ENCODE measurements at regions not wholly inside any gene's neighbourhood (a gene's known extent, or its start where the extent isn't known, plus 50 kb on each side); places are given as distances from the start of the nearest gene placed in this dataset.

DNA sequence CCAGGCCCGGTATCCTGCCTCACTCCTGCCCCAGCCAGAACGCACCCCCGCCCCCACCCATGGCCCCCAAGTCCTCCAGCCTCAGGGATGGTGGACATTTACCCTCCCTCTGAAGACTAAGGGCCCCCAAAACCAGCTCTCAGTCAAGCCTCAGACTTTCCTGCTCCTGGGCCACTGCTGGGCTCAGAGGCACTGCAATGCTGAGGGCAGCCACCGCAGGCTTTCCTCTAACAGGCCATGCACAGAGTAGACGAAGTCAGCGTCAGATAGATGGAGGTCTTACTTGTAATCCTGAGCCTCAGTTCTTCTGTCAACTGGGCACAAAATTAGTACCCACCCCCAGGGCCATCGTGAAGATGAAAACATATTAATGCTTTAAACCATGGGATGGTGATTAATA lies 92.6 kb downstream of the TTC32 start:
- DNase-seq (ENCODE audit: low spot score), result no peak

DNA sequence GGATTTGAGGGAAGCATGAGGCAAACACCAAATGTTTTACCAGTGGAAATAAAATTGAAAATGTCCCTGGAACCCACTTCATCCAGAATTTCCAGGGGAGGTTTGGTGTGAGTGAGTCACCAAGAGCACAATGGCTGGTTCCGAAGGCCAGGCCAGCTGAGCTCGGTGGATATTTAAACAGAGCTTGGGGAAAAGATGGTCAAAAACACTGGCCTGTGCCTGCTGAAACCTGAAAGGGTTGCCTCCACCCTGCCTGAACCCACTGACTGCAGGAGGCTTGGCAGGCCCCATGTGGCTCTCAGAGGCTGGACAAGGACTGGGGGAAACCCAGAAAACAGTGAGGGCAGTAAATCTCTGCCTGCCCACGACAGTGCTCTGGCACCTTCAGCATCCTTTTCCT lies 93.9 kb downstream of the TTC32 start:
- no peak for DNase-seq (ENCODE audit: low spot score)

DNA sequence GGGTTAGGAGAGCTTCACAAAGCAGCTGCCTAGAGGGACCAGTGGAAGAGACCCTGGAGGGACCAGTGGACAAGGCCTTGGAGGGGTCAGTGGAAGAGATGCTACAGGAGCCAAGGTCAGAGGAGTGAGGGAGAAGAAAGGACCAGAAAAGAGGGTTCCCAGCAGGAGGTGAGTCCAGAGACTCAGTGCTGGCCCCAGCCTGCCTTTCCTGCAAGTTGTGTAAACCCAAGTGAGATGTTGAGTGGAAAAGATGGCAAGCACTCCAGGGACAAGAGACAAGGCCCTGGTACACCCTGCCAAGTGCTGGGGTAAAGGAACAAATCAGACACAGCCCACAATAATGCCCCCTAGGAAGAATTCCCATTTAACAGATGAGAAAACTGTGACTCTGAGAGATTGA lies 94.4 kb downstream of the TTC32 start:
- DNase-seq (ENCODE audit: low spot score), result no peak

DNA sequence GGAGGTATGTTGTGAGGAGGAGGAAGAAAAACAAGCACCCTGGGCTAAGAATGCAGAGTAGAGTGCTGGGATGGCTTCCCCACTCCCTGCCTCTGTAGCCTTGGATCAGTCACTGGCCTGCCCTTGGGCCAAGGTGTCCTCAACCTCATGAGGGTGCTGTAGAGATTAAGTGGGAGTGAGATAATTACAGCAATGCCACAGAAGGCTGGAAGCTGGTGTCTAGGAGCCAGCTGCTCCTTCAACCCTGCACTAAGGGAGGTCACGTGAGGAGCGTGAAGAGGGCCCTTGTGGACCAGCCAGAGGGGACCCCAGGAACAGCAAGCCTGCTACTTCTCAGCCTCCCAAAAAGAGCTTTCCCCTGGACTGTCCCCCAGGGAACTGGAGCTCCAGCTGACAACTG lies 95.2 kb downstream of the TTC32 start:
- no peak for DNase-seq (ENCODE audit: low spot score)

DNA sequence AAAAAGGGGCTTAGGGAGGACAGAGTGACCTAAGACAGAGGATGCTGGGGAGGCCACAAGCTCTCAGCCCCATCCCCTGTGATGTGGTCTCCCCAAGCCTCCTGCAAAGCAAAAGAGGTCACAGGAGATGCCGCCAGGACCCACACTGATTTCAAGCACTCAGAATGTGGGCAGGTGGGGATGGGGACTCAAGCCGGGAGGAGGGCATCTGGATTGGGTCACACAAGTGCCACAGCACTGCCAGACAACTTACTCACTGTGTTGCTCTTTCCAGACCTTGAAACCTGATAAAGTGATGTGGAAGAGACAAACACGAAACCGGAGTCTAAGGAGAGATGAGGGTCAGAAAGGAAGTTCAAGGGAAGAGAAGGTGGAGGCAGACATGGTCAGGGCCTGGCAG lies 95.7 kb downstream of the TTC32 start:
- no peak for DNase-seq (ENCODE audit: low spot score)

DNA sequence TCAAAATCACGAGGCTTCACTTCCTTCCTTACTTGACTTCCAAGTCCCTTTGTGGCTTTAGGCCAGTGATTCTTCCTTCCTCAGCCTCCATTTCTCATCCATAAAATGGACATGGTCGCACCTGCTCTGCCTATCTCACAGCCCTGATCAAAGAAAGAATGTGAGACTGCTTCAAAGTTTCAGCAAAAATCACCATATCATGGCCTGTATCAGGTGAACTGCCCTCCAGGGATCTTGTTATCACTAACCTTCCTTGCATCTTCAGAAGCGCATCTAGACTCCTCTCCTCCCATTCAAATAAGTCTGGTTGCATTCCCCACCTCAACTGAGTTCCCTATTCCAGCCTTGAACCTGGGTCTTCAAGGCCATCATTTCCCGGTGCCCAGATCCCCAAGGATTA lies 96.5 kb downstream of the TTC32 start:
- DNase-seq (ENCODE audit: low spot score), result no peak

DNA sequence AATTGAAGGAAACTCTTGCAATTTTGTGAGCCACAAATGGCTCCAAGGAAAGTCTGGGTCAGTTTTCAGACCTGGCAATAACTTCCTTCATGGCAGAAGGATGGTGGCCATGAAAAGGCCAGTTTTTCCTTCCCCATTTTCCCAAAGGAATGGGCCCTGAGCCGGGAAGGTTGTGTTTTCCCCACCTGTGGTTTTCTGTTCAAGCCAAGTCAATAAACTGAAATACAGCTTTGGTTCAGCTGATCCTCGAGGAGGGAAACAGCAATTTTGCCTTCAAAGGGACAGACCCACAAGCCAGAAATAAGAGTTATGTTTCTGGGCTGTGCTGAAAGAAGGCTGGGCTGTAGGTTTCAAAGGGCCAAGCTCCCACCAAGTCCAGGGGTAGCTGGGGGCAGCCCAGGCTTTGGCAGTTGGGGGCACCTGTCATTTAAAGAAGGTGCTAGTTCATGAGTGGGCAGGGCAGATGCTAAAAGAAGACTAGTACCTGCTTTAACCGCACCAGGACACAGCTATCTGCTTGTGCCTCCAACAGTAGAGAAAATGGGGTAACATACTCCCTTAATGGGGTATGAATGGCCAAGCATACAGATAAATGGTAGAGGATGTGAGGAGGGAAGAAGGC lies 97.0 kb downstream of the TTC32 start:
- no peak for DNase-seq (ENCODE audit: low spot score)

DNA sequence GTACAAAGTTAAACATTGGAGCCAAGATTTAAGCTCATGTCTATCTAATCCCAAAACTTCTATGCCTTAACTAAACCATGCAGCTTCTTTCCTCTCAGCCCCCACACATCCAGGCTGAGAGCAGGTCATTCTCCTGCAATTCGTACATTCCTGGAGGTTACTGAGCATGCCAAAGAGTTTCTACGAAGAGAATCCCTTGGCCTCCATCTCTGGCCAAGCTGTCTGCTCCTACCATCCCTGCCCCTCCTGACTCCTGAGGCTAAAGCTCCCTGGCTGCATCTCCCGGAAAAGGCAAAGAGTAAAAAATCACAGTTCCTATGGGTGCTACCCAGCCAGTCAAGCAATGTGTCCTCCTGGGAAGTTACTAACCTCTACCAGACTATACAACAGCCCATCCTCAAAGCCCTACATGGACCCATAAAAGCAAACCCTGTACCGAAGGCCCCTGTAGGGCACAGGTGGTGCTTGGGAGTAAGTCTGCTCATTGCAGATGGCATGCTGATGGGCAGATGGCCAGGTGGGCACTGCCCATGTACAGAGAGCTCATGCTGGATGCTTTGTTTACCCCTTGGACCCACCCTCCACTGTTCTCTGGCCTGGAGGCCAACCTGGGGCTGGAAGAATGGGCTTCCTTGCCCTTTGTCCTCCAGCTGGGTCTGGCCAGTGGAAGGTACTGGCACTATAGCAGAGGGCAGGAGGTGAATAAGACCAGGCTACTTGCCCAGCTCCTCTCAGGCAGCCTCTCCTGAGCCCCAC lies 99.5 kb downstream of the TTC32 start:
- no peak for DNase-seq (ENCODE audit: low spot score)

DNA sequence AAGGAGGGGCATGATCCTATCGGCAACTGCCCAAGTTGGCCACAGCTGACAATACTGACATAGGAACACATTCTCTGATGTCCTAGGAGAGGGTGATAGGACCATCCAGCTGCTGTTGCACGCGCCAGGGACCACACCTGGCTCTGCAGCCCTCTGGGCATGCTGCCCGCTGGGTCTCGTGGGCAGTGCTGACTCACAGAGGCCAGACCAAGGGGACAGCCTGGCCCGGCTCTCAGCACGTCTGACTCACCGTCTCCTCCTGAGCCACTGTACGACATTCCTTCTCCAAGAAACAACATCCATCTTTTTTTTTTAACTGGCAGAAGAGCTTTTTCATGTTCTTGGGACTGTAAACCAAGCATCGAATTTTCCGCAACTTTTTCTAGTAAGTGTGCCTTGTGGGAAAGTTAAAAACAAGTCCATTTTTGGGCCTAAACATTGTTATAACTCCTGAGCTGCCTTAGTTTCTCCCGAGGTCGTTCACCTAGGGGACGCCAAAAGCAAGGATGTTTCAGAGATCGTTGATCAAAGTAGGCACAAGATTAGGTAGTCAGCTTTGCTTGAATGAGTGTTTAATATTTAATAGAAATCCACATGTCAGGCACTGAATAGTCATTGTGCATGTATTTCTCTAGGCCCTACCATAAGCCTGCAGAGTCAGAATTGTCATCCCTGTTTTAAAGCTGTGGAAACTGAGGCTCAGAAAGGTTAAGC lies 100.3 kb downstream of the TTC32 start:
- no peak for DNase-seq (ENCODE audit: low spot score)

DNA sequence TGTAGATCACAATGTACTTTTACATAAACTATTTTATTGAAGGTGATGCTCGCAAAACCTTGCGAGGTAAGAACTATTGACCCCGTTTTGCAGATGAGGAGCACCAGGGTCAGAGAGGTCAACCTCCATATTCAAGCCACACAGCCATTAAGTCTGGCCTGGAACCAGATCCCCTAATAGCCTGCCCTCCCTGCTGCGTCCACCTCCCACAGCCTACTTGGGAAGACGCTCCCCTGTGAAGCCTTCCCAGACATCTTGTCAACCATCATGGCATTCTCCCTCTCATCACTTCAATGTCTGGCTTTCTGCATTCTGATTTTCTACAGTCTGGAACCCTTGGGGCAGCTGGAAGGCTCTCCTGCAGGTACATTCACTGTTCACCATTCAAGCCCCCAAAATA lies 101.0 kb downstream of the TTC32 start:
- no peak for DNase-seq (ENCODE audit: low spot score)

DNA sequence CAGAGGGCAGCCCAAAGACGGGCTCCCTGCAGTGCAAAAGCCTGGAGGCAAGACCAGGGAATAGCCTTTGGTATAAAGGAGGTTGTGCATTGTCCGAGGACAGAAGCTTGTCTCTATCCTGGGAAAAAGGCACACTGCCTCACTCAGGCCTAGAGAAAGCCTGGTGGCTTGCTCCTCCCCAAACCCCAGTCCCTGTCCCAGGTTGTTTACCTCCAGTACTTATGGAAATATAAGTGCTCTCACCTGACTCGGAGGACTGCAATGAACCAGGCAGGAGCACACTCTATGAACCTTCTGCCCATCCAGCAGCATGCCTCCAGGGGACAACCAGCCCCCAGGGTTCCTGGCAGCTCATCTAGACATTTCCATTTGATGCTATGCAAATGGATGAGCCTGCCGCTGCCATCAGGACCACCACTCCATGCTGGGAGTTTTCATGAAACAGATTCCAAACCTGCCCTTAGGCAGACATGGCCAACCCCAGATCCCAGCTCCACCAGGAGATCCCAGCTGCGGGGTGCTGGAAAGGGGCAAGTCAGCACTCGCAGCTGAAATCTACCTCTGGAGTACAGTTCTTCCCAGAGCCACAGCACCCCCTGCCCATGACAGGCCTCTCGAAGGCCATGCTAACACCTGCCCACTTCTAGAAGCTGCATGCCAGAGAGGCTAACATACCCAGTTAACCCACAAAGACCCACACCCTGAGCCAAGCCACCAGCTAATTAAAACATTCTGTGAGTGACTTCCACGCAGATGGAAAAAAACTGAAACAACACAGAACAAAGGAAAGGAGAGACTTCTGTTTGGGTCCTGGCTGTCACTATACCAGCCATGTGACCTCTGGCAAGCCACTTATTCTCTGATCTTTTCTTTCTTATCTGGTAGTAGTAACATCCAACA lies 101.7 kb downstream of the TTC32 start:
- no peak for DNase-seq (ENCODE audit: low spot score)

DNA sequence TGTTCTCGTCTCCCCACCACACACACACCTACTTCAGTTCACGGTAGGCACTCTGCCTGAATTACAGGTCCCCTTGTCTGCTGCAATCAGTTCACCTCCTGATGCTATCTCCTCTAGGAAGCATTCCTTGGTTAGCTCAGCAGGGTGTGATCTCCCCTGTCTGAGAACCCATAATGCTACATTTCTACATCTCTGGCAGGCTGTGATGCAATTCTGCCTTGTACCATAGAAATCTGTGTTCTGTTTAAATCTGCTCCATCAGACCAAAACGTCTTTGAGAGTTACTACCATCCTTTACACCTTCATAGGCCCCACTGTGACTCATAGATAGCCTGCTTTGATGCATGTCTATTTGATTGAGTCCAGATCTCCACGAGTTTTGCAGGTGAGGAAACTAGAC lies 103.9 kb downstream of the TTC32 start:
- DNase-seq (ENCODE audit: low spot score), result no peak

DNA sequence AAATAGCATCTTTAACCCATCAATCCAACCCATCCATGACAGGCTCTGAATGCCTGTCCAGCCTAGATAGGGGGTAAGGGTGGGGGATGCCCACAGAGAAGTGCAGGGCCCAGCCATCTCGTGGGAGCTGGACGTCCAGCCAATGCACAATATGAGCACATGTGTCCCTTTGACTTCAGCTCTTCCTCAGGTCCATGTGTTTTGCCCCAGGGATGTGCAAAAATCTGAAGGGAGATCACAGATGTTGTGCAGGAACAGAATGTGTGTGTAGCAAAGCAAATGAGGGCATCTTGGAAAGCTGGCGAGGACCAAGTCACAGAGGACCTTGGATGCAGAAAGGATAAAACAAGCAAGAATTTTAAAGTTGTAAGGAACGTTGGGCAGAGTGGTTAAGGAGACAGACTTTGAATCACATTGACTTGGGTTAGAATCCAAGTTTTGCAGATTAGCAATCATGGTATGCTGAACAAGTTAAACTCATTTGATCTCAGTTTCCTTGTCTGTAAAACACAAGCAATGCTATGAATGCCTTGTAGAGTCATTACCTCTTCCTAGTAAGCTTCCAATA lies 104.5 kb downstream of the TTC32 start:
- DNase-seq (ENCODE audit: low spot score), result no peak

DNA sequence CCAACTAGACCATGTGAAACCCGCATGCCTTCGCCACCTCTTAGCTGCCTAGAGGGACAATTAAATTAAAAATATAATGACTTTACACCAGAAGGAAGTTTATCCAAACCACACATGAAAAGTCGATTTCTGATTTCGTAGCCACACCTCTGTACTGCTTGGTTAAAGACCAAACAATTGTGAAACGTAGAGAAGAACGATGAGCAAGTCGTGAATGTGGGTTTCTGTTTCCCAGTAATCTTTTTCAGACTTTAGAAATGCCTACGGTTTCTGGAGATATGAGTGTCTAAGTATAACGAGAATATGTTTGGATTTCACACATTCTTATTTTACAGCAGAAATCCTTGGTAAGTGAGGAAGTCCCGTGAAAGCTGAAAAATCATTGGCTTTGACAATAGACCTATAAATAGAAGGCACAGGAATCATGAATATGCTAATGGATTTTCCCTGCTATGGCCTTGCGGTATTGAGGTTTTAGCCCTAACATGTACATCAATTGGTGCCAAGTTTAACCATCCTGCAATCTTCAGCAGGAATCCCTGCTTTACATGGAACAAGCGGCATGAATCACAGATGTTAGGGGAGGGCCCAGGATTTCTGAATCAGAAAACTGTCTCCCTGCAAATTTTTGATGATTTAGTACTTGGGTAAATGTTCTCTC lies 105.6 kb downstream of the TTC32 start:
- DNase-seq (ENCODE audit: low spot score), result no peak

DNA sequence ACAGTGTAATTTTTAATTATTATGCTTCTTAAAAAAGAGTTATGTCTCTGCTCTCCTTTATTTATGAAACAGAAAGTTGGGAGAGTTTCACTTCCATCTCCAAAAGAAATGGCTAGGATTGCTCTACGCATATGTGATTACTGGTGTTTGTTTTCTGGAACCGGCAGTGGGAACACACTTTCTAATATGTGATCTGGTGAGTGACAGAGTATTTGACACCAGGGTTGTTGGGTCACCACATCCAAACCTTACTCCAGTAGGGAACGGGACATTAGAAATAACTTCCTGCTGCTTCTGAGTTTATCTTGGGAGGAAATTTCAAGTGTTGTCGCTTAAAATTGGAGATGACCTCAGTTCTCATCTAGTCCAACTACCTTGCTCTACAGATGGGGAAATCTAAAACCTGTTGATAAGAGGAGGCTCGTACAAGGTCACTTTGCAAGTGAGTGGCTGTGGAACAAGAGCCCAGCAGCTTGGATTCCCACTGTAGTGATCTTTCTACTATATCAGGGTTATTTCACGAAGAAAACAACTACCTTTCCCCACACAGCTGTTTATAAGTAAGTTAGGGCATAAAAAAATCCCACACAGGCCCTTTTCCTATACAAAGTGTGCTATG lies 108.5 kb downstream of the TTC32 start:
- no peak for DNase-seq (ENCODE audit: low spot score)

DNA sequence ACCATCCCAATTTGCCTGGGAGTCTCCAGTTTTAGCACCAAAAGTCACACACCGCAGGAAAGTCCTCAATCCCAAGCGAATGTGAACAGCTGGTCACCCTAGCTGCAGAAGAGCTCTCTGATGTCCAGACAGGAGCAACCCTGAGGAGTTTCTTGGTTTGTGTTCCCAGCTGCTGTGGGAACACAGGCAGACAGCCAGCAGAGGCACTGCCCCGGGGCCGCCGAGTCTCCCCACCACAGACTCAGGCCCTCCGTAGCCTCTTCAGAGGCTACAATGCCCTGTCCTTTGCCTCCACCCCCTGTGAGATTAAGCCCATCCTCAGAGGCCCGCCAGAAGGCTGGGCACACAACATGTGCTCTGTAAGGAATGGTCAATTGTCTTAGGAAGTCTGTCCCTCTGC lies 111.5 kb downstream of the TTC32 start:
- DNase-seq (ENCODE audit: low spot score), result no peak

DNA sequence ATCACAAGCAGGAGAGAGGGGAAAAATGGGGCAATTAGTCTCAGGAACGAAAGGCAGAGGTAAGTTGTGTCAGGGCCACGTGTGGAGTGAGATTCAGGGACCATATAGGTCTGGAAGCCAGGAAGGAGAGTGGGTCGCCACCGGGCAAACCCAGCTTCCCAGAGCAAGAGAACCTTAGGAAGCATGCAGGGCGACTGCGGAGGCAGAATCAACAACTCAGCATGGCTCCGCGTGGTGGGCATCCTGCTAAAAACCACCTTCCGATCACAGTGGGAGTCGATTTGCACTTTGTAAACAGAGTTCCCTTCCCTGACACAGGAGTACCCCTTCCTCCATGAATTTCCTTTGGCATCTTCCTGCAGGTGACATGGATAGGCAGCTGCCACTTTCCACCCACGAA lies 114.6 kb downstream of the TTC32 start:
- no peak for DNase-seq (ENCODE audit: low spot score)

DNA sequence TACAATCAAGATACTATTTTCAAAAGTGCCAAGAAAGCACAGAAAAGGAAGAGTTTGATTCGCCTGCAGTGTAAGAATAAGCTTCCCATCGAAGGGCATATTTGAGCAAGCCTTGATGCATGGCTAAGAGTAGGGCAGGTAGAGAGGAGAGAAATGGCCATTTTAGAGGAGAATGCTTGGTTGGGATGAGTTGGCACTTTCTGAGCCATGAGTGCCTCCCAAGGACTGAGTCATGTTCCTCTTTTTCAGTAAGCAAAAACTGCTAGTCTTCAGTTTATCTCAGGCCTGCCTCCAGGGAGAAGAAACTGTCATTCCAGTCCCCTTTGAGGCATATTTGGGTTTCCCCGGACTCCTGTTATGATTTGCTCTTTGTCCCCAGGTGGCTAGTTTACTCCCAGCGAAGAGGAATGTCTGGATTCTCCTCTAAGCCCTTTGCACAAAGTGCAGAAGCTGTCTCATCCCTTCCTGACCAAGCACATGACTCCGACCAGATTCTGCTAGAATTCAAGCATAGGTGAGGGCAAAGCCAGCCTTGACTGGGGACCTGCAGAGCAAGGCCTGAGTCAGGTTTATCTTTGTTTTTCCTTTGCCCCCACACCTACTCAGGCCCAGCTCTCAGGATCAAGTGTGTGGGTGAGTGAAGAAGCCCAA lies 115.2 kb downstream of the TTC32 start:
- no peak for DNase-seq (ENCODE audit: low spot score)

DNA sequence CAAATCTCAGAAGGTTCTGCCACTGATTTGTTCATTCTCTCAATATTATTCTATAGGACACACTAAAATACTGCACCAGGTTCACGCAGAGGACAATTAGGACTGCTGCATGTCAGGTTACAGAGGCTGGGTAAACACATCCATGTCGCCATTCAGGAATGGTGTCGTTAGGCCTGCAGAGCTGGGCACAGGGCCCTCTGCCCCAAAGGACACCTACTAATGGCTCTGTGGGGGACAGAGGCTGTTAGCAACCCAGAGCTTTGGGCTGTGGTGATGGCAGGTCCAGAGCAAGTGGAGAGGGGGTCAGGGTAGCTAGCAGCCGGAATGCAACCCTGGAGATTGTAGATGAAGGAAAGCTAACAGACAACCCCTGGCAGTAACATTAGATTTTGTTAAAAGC lies 115.9 kb downstream of the TTC32 start:
- no peak for DNase-seq (ENCODE audit: low spot score)

DNA sequence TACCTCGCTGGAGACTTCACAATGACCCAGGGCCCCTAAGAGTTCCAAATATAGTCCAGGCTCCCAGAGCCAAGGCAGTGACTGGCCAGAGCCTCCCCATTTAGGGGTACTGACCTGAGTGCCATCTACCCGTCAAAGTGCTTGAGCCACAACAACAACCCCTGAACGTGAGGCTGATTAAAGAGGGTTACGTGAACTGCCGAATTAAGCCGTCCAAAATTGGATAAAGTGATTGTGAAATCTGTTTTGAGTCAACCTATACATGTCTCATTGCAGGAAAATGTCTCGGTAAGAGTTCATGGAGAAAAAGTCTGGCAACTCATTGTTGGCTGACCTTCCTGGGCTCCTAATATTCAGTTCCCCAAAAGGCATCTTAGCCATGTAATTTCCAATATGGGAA lies 116.3 kb downstream of the TTC32 start:
- DNase-seq (ENCODE audit: low spot score), result no peak

DNA sequence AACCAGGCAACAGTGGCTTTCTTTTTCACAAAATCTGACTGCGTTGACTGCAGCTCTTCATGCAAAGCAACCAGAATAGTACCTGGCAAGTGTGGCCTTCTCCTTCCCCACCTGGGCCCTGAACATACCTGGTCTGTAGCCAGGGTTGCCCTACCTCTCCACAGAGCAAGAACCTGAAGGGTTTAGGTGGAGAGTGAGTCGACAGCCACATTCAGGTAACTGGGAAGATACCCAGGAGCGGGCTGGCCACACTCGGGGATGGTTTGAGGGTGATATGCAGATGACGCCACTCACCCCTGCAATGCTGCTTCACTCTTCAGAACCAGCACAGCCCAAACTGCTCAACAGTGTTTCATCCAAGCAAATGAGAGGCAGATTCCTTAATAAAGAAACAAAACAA lies 117.3 kb downstream of the TTC32 start:
- no peak for DNase-seq (ENCODE audit: low spot score)

All from CD4-positive, alpha-beta T cell treated with Interleukin-15 for 4 hours (primary cell).